GM12878 (cell line): ENCODE measurements at regions not wholly inside any gene's neighbourhood (a gene's known extent, or its start where the extent isn't known, plus 50 kb on each side); places are given as distances from the start of the nearest gene placed in this dataset.

Experiments
- ATAC-seq: fragments of 200-7000 bp; cut with Tn5 transposase; 3 replicates; pipeline ENCODE4 v1.9.1; 2020; ENCODE audit warnings: mild to moderate bottlenecking, moderate library complexity
- BruUV-seq: library from RNA; stranded (reverse); fragments of 400-500 nt; replicated peaks from 2 replicates; lab custom pipeline; 2021; lab: Mats Ljungman, UMichigan
- CTCF ChIA-PET: fragments of 300-600 bp; sonication (Branson Sonifier 250); formaldehyde crosslinking; extraction: SDS; loops from one replicate; lab custom pipeline; 2021; ENCODE audit warnings: inconsistent platforms; lab: Yijun Ruan, JAX
- POLR2A ChIA-PET: fragments of 350-600 bp; formaldehyde crosslinking; extraction: SDS; loops from one replicate; lab custom pipeline; 2021; ENCODE audit warnings: inconsistent platforms; lab: Charles Lee
- RAD21 ChIA-PET: fragments of 300-600 bp; sonication (Branson Sonifier 250); formaldehyde crosslinking; loops from one replicate; lab custom pipeline; 2023; ENCODE audit warnings: antibody characterized with exemption; ENCODE audit not compliant: unreplicated experiment; lab: Charles Lee
- SMC1A ChIA-PET: fragments of 300-600 bp; sonication (Branson Sonifier 250); formaldehyde crosslinking; loops from one replicate; lab custom pipeline; 2023; ENCODE audit not compliant: unreplicated experiment, uncharacterized antibody; lab: Charles Lee
- DNase-seq: peaks from one replicate; pipeline ENCODE4 v3.0.0-alpha.2; 2011; ENCODE audit warnings: low read depth, low spot score
- FAIRE-seq: peaks from 3 replicates; lab custom pipeline; 2011; peaks lifted over from hg19 to GRCh38; lab: Jason Lieb, UNC
- H2AFZ ChIP-seq: 2 replicates; pipeline ENCODE4 v1.6.0; 2011; ENCODE audit warnings: low read depth, low read length, control low read depth; ENCODE audit not compliant: control insufficient read depth
- H3K27ac ChIP-seq: 2 replicates; pipeline ENCODE4 v1.5.1; 2011; ENCODE audit warnings: control low read depth; ENCODE audit not compliant: control insufficient read depth, insufficient read depth
- H3K27me3 ChIP-seq, 2 experiments: replicated peaks in 1 of 2; 2 replicates each; pipeline versions ENCODE4 v1.6.0 to v1.6.1; 2011; ENCODE audit warnings: low read length in 1 of 2; ENCODE audit not compliant: control insufficient read depth in 2 of 2, insufficient read depth in 2 of 2
- H3K36me3 ChIP-seq, 2 experiments: 2 replicates each; pipeline ENCODE4 v1.5.1; 2011; ENCODE audit warnings: low read length in 1 of 2; ENCODE audit not compliant: control insufficient read depth in 2 of 2, insufficient read depth in 2 of 2
- H3K4me1 ChIP-seq: 2 replicates; pipeline ENCODE4 v1.6.1; 2011; ENCODE audit warnings: mild to moderate bottlenecking, low read length, moderate library complexity, mixed read lengths; ENCODE audit not compliant: control insufficient read depth, insufficient read depth
- H3K4me2 ChIP-seq: 2 replicates; pipeline ENCODE4 v1.6.0; 2011; ENCODE audit warnings: control low read depth; ENCODE audit not compliant: control insufficient read depth, insufficient read depth
- H3K4me3 ChIP-seq: fragments of 200-600 bp; sonication (generic); 2 replicates; pipeline ENCODE4 v1.5.1; 2016
- H3K79me2 ChIP-seq: 2 replicates; pipeline ENCODE4 v1.6.0; 2011; ENCODE audit warnings: low read length; ENCODE audit not compliant: control insufficient read depth, insufficient read depth
- H3K9ac ChIP-seq: 2 replicates; pipeline ENCODE4 v1.8.0; 2011; ENCODE audit warnings: low read length, control low read depth, mixed read lengths; ENCODE audit not compliant: control insufficient read depth, insufficient read depth
- H3K9me3 ChIP-seq: replicated peaks from 3 replicates; pipeline ENCODE4 v1.5.1; 2011; ENCODE audit warnings: mild to moderate bottlenecking, low read length; ENCODE audit not compliant: control insufficient read depth, insufficient read depth
- H4K20me1 ChIP-seq: 2 replicates; pipeline ENCODE4 v1.6.0; 2011; ENCODE audit not compliant: control insufficient read depth, insufficient read depth
- CBX3 ChIP-seq: fragments of 200-600 bp; sonication (generic); IDR thresholded peaks from 2 replicates; pipeline ENCODE4 v1.6.1; 2016; ENCODE audit warnings: low read depth, borderline replicate concordance
- EZH2 ChIP-seq: IDR thresholded peaks from 2 replicates; pipeline ENCODE4 v1.6.1; 2012; ENCODE audit warnings: low read depth, mild to moderate bottlenecking, control low read depth, inconsistent platforms, low read length, borderline replicate concordance; ENCODE audit not compliant: control insufficient read depth
- FOXM1 ChIP-seq: IDR thresholded peaks from 2 replicates; pipeline ENCODE4 v1.6.1; 2012; ENCODE audit warnings: low read depth, mild to moderate bottlenecking, inconsistent platforms, low read length, moderate library complexity
- KLF5 ChIP-seq: fragments of 450-650 bp; IDR thresholded peaks from 2 replicates; pipeline ENCODE4 v1.6.1; 2014; ENCODE audit warnings: mild to moderate bottlenecking; ENCODE audit not compliant: partially characterized antibody
- MTA3 ChIP-seq: IDR thresholded peaks from 2 replicates; pipeline ENCODE4 v1.6.1; 2012; ENCODE audit warnings: low read length, inconsistent platforms, borderline replicate concordance
- TCF7 ChIP-seq: IDR thresholded peaks from 2 replicates; pipeline ENCODE4 v1.6.1; 2014; ENCODE audit warnings: antibody characterized with exemption, borderline replicate concordance
- ZSCAN29 ChIP-seq: fragments of 450-650 bp; IDR thresholded peaks from 2 replicates; pipeline ENCODE4 v1.6.1; 2017; ENCODE audit warnings: mild to moderate bottlenecking, moderate library complexity
- WGBS: methylation state at CpG from one replicate; pipeline ENCODE4 v1.1.6; 2016; ENCODE audit warnings: low lambda C conversion rate; ENCODE audit not compliant: insufficient replicate concordance, insufficient coverage; ENCODE audit errors: missing lambda C conversion rate; 5-methylcytosine and 5-hydroxymethylcytosine counted together
- in situ Hi-C: fragments of 300-500 bp; cut with MboI; formaldehyde crosslinking; loops from 9 replicates; pipeline ENCODE4 v1.14.3; 2018; ENCODE audit warnings: mixed read lengths
- intact Hi-C: fragments of 100-400 bp; cut with micrococcal nuclease; formaldehyde crosslinking; loops from one replicate; pipeline ENCODE4 v1.14.2; 2022; ENCODE audit not compliant: unreplicated experiment
- TF ChIP-seq, protein P1 (sequence below): fragments of 450-650 bp; IDR thresholded peaks from 2 replicates; pipeline ENCODE4 v1.6.1; 2017; ENCODE audit warnings: mild to moderate bottlenecking
- TF ChIP-seq, protein P2 (sequence below): fragments of 450-650 bp; formaldehyde crosslinking; IDR thresholded peaks from 2 replicates; pipeline ENCODE4 v1.5.0; 2022; ENCODE audit warnings: mild to moderate bottlenecking, missing genetic modification characterization
- TF ChIP-seq, protein P3 (sequence below): fragments of 150-350 bp; IDR thresholded peaks from 2 replicates; pipeline ENCODE4 v1.6.1; 2016; ENCODE audit warnings: low read depth, low read length

DNA sequence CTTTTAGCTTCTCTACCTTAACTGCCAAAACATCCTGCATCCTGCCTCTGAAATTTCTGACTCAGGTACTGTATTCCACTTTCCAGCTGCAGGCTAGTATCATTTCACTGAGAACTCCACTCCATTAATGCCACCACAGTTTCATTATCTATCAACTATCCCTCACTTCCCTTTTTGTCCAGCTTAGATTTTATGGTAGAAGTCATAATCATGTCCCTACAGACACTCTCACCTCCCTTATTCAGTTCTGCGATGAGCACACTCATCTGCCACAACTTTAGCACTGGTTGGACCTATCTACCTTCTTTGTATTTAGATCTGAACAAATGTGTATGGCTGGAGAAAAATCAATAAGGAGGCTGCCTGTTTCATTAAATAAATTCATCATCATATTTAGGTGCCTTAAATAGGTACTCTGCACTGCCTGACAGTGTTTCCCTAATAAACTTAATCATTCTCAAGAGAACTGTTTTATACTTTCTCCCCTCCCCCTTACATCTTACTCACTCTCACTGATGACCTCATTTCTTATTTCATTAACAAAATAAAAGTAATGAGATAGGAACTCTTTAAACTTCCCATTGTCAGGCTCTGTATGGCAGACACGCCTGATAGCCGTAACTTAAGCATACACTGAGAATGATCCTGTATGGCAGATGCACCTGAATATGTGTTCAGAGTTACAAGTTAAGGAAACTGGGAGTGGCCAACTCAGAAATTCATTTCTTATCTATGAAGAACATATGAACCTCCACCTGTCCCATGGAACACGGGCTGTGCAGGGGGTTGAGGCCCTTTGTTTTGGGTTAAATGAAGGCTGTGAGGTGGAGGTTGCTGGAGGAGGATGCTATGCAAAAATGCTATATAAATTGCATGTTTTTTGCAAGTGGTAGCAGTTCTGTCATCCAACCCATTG is 95.3 kb upstream of the MAN1A1 start (continued):
- TF ChIP-seq, protein P1, sequence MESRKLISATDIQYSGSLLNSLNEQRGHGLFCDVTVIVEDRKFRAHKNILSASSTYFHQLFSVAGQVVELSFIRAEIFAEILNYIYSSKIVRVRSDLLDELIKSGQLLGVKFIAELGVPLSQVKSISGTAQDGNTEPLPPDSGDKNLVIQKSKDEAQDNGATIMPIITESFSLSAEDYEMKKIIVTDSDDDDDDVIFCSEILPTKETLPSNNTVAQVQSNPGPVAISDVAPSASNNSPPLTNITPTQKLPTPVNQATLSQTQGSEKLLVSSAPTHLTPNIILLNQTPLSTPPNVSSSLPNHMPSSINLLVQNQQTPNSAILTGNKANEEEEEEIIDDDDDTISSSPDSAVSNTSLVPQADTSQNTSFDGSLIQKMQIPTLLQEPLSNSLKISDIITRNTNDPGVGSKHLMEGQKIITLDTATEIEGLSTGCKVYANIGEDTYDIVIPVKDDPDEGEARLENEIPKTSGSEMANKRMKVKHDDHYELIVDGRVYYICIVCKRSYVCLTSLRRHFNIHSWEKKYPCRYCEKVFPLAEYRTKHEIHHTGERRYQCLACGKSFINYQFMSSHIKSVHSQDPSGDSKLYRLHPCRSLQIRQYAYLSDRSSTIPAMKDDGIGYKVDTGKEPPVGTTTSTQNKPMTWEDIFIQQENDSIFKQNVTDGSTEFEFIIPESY: no peak
- TF ChIP-seq EZH2 (no peak), FOXM1 (peak; percentile 65), TCF7 (no peak), KLF5 (no peak)

DNA sequence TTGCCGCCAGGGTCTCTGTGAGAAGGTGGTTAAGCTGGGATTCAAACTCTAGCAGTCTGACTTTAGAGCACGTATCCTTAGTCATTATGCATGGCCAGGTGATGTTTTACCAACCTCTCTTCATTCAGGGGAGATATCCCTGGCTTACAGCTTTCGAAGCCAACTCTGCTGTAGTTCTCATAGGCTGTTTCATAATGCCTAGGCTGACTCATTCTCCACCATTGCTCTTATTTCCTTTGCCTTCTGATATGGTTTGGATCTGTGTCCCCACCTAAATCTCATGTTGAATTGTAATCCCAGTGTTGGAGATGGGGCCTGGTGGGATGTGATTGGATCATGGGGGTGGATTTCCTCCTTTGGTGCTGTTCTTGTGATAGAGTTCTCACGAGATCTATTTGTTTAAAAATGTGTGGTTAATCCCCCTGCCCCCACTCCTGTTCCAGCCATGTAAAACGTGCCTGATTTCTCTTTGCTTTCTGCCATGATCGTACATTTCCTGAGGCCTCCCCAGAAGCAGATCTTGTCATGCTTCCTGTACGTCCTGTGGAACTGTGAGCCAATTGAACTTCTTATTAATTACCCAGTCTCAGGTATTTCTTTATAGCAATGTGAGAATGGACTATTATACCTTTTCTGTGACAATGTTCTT is 94.6 kb upstream of the MAN1A1 start:
- DNase-seq (no peak), ATAC-seq (no peak), FAIRE-seq (no peak)
- POLR2A ChIA-PET: no interaction called here
- RAD21 ChIA-PET: interaction anchor here (0.7 kb wide), 1 partner anchor 19 kb away, joined by 3 read pairs; no protein-coding TSS in a partner anchor
- H3K4me3 ChIP-seq: no peak overlapping the region
- intact Hi-C loops: loop anchor here (1.0 to 10.0 kb wide), 2 partner anchors 19 to 91 kb away; no protein-coding TSS in a partner anchor
- H3K79me2 ChIP-seq: no peaks in the 10 kb centered on the region
- SMC1A ChIA-PET: interaction anchor here (1.2 to 12.9 kb wide), 4 partner anchors 9 to 103 kb away, joined by 3 to 109 read pairs (median 5); no protein-coding TSS in a partner anchor
- peak overlapping the region; percentile 58 for H2AFZ ChIP-seq
- no peaks in the 10 kb centered on the region for H4K20me1 ChIP-seq
- WGBS: 48% methylated on average over 7 of the region's 7 CpGs
- no TSS peak for BruUV-seq
- in situ Hi-C loops: no loop called here
- H3K4me1 ChIP-seq: peaks cover 46% of the 10 kb centered on the region
- CTCF ChIA-PET: interaction anchor here (0.6 to 1.1 kb wide), 2 partner anchors 9 to 166 kb away, joined by 3 read pairs; no protein-coding TSS in a partner anchor
- H3K4me2 ChIP-seq: peak overlapping the region; percentile 61
- H3K9ac ChIP-seq: no peak overlapping the region
- no peaks in the 10 kb centered on the region for H3K36me3 ChIP-seq
- H3K27ac ChIP-seq: peak overlapping the region; percentile 1
- H3K9me3 ChIP-seq: peaks cover 2% of the 10 kb centered on the region; the same call in 2 of the 3 replicates
- H3K27me3 ChIP-seq: no peaks in the 10 kb centered on the region
- TF ChIP-seq ZSCAN29: no peak
- TF ChIP-seq CBX3: no peak
- TF ChIP-seq, protein P2, sequence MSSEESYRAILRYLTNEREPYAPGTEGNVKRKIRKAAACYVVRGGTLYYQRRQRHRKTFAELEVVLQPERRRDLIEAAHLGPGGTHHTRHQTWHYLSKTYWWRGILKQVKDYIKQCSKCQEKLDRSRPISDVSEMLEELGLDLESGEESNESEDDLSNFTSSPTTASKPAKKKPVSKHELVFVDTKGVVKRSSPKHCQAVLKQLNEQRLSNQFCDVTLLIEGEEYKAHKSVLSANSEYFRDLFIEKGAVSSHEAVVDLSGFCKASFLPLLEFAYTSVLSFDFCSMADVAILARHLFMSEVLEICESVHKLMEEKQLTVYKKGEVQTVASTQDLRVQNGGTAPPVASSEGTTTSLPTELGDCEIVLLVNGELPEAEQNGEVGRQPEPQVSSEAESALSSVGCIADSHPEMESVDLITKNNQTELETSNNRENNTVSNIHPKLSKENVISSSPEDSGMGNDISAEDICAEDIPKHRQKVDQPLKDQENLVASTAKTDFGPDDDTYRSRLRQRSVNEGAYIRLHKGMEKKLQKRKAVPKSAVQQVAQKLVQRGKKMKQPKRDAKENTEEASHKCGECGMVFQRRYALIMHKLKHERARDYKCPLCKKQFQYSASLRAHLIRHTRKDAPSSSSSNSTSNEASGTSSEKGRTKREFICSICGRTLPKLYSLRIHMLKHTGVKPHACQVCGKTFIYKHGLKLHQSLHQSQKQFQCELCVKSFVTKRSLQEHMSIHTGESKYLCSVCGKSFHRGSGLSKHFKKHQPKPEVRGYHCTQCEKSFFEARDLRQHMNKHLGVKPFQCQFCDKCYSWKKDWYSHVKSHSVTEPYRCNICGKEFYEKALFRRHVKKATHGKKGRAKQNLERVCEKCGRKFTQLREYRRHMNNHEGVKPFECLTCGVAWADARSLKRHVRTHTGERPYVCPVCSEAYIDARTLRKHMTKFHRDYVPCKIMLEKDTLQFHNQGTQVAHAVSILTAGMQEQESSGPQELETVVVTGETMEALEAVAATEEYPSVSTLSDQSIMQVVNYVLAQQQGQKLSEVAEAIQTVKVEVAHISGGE (CRISPR knock-in tag): no peak
- no peak for TF ChIP-seq MTA3
- TF ChIP-seq, protein P3, sequence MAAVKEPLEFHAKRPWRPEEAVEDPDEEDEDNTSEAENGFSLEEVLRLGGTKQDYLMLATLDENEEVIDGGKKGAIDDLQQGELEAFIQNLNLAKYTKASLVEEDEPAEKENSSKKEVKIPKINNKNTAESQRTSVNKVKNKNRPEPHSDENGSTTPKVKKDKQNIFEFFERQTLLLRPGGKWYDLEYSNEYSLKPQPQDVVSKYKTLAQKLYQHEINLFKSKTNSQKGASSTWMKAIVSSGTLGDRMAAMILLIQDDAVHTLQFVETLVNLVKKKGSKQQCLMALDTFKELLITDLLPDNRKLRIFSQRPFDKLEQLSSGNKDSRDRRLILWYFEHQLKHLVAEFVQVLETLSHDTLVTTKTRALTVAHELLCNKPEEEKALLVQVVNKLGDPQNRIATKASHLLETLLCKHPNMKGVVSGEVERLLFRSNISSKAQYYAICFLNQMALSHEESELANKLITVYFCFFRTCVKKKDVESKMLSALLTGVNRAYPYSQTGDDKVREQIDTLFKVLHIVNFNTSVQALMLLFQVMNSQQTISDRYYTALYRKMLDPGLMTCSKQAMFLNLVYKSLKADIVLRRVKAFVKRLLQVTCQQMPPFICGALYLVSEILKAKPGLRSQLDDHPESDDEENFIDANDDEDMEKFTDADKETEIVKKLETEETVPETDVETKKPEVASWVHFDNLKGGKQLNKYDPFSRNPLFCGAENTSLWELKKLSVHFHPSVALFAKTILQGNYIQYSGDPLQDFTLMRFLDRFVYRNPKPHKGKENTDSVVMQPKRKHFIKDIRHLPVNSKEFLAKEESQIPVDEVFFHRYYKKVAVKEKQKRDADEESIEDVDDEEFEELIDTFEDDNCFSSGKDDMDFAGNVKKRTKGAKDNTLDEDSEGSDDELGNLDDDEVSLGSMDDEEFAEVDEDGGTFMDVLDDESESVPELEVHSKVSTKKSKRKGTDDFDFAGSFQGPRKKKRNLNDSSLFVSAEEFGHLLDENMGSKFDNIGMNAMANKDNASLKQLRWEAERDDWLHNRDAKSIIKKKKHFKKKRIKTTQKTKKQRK: no peak
